ENCODE measurements at regions not wholly inside any gene's neighbourhood (a gene's known extent, or its start where the extent isn't known, plus 50 kb on each side); places are given as distances from the start of the nearest gene placed in this dataset.
A peak's percentile ranks its signal among the peaks of the same experiment; 100 is the strongest.
"Not testable (repeated sequence)": the region's sequence is repeated elsewhere in the genome, so short reads cannot be mapped to it uniquely, and the experiment has no call there.

- Mint-ChIP-seq H3K27ac (peak overlapping the region; percentile 28), H3K36me3 (no peaks in the 10 kb centered on the region), H3K9me3 (no peaks in the 10 kb centered on the region), H3K27me3 (ENCODE audit: low read depth) (peaks cover 12% of the 10 kb centered on the region), H3K4me3 (no peak overlapping the region), H3K4me1 (peaks cover 11% of the 10 kb centered on the region)
- TF ChIP-seq CTCF (IDR thresholded peaks at IDR 0.05; ENCODE audit: unreplicated experiment), result no peak
- DNase-seq (ENCODE audit: low spot score in 2 of 2, unreplicated experiment in 2 of 2), result no peak
Observed at GRCh38 chr4:10239982-10240654, 123.5 kb upstream of the WDR1 start.

- peaks cover 11% of the 10 kb centered on the region for H3K4me1 Mint-ChIP-seq
Observed at GRCh38 chr4:10237131-10237530, 120.5 kb upstream of the WDR1 start.

GRCh38 chr4:10232114-10232513, 115.5 kb upstream of the WDR1 start:
- Mint-ChIP-seq H3K27me3 (ENCODE audit: low read depth) (peaks cover 2% of the 10 kb centered on the region), H3K4me1 (no peaks in the 10 kb centered on the region), H3K27ac (no peak overlapping the region), H3K4me3 (no peak overlapping the region), H3K9me3 (no peaks in the 10 kb centered on the region), H3K36me3 (no peaks in the 10 kb centered on the region)
- DNase-seq (ENCODE audit: low spot score in 2 of 2, unreplicated experiment in 2 of 2), result no peak
- no peak for TF ChIP-seq CTCF (IDR thresholded peaks at IDR 0.05; ENCODE audit: unreplicated experiment)

More at GRCh38 chr4:10237131-10237530, 120.5 kb upstream of the WDR1 start:
- Mint-ChIP-seq H3K27ac (no peak overlapping the region), H3K27me3 (ENCODE audit: low read depth) (peaks cover 8% of the 10 kb centered on the region), H3K4me3 (no peak overlapping the region), H3K9me3 (no peaks in the 10 kb centered on the region), H3K36me3 (no peaks in the 10 kb centered on the region)
- no peak for DNase-seq (ENCODE audit: low spot score in 2 of 2, unreplicated experiment in 2 of 2)
- TF ChIP-seq CTCF (IDR thresholded peaks at IDR 0.05; ENCODE audit: unreplicated experiment), result no peak

- no peak overlapping the region for H3K27ac Mint-ChIP-seq
- no peak overlapping the region for H3K4me3 Mint-ChIP-seq
- no peak for TF ChIP-seq CTCF (IDR thresholded peaks at IDR 0.05; ENCODE audit: unreplicated experiment)
- no peaks in the 10 kb centered on the region for H3K9me3 Mint-ChIP-seq
- no peak for DNase-seq (ENCODE audit: low spot score in 2 of 2, unreplicated experiment in 2 of 2)
- H3K4me1 Mint-ChIP-seq, result no peaks in the 10 kb centered on the region
- H3K27me3 Mint-ChIP-seq (ENCODE audit: low read depth), result no peaks in the 10 kb centered on the region
- H3K36me3 Mint-ChIP-seq, result no peaks in the 10 kb centered on the region
Observed at GRCh38 chr4:10226756-10227155, 110.2 kb upstream of the WDR1 start.

GRCh38 chr4:10225096-10225495, 108.5 kb upstream of the WDR1 start:
- Mint-ChIP-seq H3K27me3 (ENCODE audit: low read depth) (no peaks in the 10 kb centered on the region), H3K4me1 (no peaks in the 10 kb centered on the region), H3K4me3 (no peak overlapping the region), H3K9me3 (no peaks in the 10 kb centered on the region), H3K27ac (no peak overlapping the region), H3K36me3 (no peaks in the 10 kb centered on the region)
- no peak for TF ChIP-seq CTCF (IDR thresholded peaks at IDR 0.05; ENCODE audit: unreplicated experiment)
- no peak for DNase-seq (ENCODE audit: low spot score in 2 of 2, unreplicated experiment in 2 of 2)

GRCh38 chr4:10223782-10224181, 107.2 kb upstream of the WDR1 start:
- Mint-ChIP-seq H3K4me1 (no peaks in the 10 kb centered on the region), H3K27ac (no peak overlapping the region), H3K36me3 (no peaks in the 10 kb centered on the region), H3K4me3 (no peak overlapping the region), H3K9me3 (no peaks in the 10 kb centered on the region), H3K27me3 (ENCODE audit: low read depth) (no peaks in the 10 kb centered on the region)
- no peak for TF ChIP-seq CTCF (IDR thresholded peaks at IDR 0.05; ENCODE audit: unreplicated experiment)
- DNase-seq (ENCODE audit: low spot score in 2 of 2, unreplicated experiment in 2 of 2), result no peak

- not testable (repeated sequence) for H3K4me3 Mint-ChIP-seq; H3K27ac Mint-ChIP-seq; H3K4me1 Mint-ChIP-seq; H3K36me3 Mint-ChIP-seq; H3K9me3 Mint-ChIP-seq; H3K27me3 Mint-ChIP-seq (ENCODE audit: low read depth); DNase-seq (ENCODE audit: low spot score in 2 of 2, unreplicated experiment in 2 of 2)
Observed at GRCh38 chr4:10213481-10213880, 96.9 kb upstream of the WDR1 start.
